ENCODE measurements at regions not wholly inside any gene's neighbourhood (a gene's known extent, or its start where the extent isn't known, plus 50 kb on each side); places are given as distances from the start of the nearest gene placed in this dataset.

GRCh38 chr16:80407265-80407987 is 133.4 kb upstream of the DYNLRB2 start:
- DNase-seq (ENCODE audit: low read depth in 2 of 2), result no peak
- no peak for TF ChIP-seq CTCF (IDR thresholded peaks at IDR 0.05; ENCODE audit: low read depth, low read length)
- H3K4me3 ChIP-seq (replicated peaks in 1 of 2; ENCODE audit: low read depth in 2 of 2, low read length in 2 of 2), result no peak overlapping the region

DNA sequence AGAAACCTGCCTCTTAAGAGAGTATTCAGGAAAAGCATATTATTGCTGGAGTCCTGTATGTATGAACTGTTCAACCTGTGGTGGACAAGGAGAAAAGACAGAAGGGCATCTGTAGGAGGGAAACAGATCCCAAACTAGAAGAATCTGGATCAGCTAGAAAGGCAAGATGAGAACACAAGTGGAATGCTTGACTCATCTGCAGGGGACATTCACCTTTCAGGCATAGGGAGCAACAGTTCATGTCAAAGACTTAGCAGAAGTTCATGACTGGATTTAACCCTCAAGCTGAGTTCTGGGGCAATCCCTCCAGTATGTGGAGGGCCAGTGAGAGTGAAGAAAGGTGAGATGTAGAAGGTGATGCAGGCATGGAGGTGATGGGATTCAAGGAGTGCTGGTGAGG is 135.9 kb upstream of the DYNLRB2 start:
- no peak overlapping the region for H3K4me3 ChIP-seq (replicated peaks in 1 of 2; ENCODE audit: low read depth in 2 of 2, low read length in 2 of 2)
- TF ChIP-seq CTCF (IDR thresholded peaks at IDR 0.05; ENCODE audit: low read depth, low read length), result no peak
- DNase-seq (ENCODE audit: low read depth in 2 of 2), result no peak

DNA sequence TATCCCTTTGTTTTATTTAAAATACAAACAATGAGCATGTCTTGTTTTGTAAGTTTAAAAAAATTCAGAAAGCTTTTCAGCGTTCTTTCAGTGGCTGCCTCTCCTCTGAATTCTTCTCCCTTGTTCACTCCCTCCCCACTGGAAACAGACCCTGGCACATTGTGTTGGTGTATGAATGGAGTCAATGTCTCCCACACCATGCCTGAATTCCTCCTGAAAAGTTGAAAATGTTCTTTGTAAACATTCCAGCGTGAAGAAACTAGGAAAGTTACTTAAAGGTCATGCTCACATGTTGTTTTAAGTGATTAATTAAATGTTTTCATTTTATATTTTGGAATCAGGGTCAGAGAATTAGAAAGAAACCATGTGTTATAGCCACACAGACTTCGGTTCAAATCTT is 136.9 kb upstream of the DYNLRB2 start:
- no peak overlapping the region for H3K4me3 ChIP-seq (replicated peaks in 1 of 2; ENCODE audit: low read depth in 2 of 2, low read length in 2 of 2)
- no peak for DNase-seq (ENCODE audit: low read depth in 2 of 2)
- TF ChIP-seq CTCF (IDR thresholded peaks at IDR 0.05; ENCODE audit: low read depth, low read length), result no peak

- no peak overlapping the region for H3K4me3 ChIP-seq (replicated peaks in 1 of 2; ENCODE audit: low read depth in 2 of 2, low read length in 2 of 2)
- no peak for DNase-seq (ENCODE audit: low read depth in 2 of 2)
- no peak for TF ChIP-seq CTCF (IDR thresholded peaks at IDR 0.05; ENCODE audit: low read depth, low read length)
Observed at GRCh38 chr16:80390871-80391489, 149.8 kb upstream of the DYNLRB2 start.

DNA sequence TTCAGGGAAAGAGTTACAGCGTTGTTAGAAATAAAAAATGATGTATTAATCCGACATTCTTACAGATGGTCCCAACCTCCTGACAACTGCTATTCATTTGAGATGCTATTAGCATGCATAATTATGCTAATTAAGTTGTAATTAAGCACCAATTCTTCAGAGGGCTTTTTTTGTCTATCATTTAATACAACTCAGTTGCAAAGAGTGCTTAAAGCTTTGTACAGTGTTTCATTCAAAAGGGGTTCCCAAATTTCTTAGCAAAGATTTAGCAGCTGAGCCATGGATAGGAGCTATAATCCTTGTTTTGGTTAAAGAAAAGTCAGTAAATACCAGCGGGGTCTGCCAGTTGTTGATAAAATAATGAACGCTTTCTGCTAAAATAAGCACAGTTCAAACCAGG is 150.7 kb upstream of the DYNLRB2 start:
- no peak for TF ChIP-seq CTCF (IDR thresholded peaks at IDR 0.05; ENCODE audit: low read depth, low read length)
- DNase-seq (ENCODE audit: low read depth in 2 of 2), result no peak
- H3K4me3 ChIP-seq (replicated peaks in 1 of 2; ENCODE audit: low read depth in 2 of 2, low read length in 2 of 2), result no peak overlapping the region

DNA sequence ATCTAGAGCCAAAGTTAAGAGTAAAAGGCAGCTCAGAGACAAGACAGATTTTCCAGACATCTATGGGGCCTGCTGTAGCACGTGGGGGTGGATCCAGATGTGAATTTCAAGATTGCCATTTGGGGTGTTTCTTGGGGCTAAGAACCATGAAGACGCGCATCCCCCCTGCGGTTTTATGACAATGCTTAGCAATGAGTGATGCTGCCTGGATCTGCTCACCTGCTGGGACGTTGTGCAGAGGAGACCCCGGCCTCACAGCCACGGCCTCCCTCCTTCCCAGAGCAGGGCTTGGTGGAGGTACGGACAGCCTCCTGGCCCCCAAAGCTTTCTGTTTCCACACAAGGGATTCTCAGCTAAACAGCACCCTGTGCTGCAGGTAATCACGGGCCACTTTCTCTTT is 151.5 kb upstream of the DYNLRB2 start:
- DNase-seq (ENCODE audit: low read depth in 2 of 2), result no peak
- H3K4me3 ChIP-seq (replicated peaks in 1 of 2; ENCODE audit: low read depth in 2 of 2, low read length in 2 of 2), result no peak overlapping the region
- TF ChIP-seq CTCF (IDR thresholded peaks at IDR 0.05; ENCODE audit: low read depth, low read length), result no peak
